Calu3 (cell line): ENCODE measurements at regions not wholly inside any gene's neighbourhood (a gene's known extent, or its start where the extent isn't known, plus 50 kb on each side); places are given as distances from the start of the nearest gene placed in this dataset.

Experiments
- BruUV-seq: library from RNA; stranded (reverse); fragments of 400-500 nt; replicated peaks from 2 replicates; lab custom pipeline; 2021; lab: Mats Ljungman, UMichigan
- CTCF ChIA-PET: fragments of 300-600 bp; sonication (Branson Sonifier 250); formaldehyde crosslinking; loops from one replicate; lab custom pipeline; 2022; ENCODE audit warnings: antibody characterized with exemption; lab: Charles Lee
- DNase-seq: peaks from one replicate; pipeline ENCODE4 v3.0.0; 2022
- H3K27ac Mint-ChIP-seq: one replicate; pipeline ENCODE4 v1.8.0; 2022; ENCODE audit warnings: mixed read lengths; ENCODE audit not compliant: unreplicated experiment
- H3K27me3 Mint-ChIP-seq: one replicate; pipeline ENCODE4 v1.8.0; 2022; ENCODE audit warnings: mixed read lengths; ENCODE audit not compliant: unreplicated experiment
- H3K36me3 Mint-ChIP-seq: one replicate; pipeline ENCODE4 v1.8.0; 2022; ENCODE audit warnings: mild to moderate bottlenecking, moderate library complexity, mixed read lengths; ENCODE audit not compliant: insufficient read depth, unreplicated experiment
- H3K4me1 Mint-ChIP-seq: one replicate; pipeline ENCODE4 v1.8.0; 2022; ENCODE audit warnings: mild to moderate bottlenecking, low read depth, mixed read lengths; ENCODE audit not compliant: unreplicated experiment
- H3K4me3 Mint-ChIP-seq: one replicate; pipeline ENCODE4 v1.8.0; 2022; ENCODE audit warnings: mild to moderate bottlenecking, low read depth, moderate library complexity, mixed read lengths; ENCODE audit not compliant: unreplicated experiment
- H3K9me3 Mint-ChIP-seq: one replicate; pipeline ENCODE4 v1.8.0; 2022; ENCODE audit warnings: low read depth, mixed read lengths; ENCODE audit not compliant: unreplicated experiment
- intact Hi-C: fragments of 100-400 bp; cut with micrococcal nuclease; formaldehyde crosslinking; loops from one replicate; pipeline ENCODE4 v1.10.0; 2022; ENCODE audit not compliant: unreplicated experiment
- TF ChIP-seq, protein P1 (sequence below): fragments of 200-600 bp; IDR thresholded peaks from one replicate; pipeline ENCODE4 v1.8.0; 2022; ENCODE audit warnings: antibody characterized with exemption; ENCODE audit not compliant: unreplicated experiment

DNA sequence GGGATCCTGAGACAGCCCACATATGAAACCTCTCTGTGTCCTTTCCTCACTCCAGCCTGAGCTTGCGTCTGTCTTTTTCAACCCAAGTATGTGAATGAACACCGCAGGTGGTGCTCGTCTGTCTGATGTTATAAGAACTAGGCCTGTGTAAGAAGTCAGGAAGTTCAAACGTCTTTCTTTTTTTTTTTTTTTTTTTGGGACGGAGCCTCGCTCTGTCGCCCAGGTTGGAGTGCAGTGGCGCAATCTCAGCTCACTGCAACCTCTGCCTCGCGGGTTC, 92.3 kb downstream of the ANKRD10 start:
- BruUV-seq: no TSS peak
- H3K9me3 Mint-ChIP-seq: peaks cover 2% of the 10 kb centered on the region
- CTCF ChIA-PET: no interaction called here
- no peaks in the 10 kb centered on the region for H3K4me1 Mint-ChIP-seq
- TF ChIP-seq, protein P1, sequence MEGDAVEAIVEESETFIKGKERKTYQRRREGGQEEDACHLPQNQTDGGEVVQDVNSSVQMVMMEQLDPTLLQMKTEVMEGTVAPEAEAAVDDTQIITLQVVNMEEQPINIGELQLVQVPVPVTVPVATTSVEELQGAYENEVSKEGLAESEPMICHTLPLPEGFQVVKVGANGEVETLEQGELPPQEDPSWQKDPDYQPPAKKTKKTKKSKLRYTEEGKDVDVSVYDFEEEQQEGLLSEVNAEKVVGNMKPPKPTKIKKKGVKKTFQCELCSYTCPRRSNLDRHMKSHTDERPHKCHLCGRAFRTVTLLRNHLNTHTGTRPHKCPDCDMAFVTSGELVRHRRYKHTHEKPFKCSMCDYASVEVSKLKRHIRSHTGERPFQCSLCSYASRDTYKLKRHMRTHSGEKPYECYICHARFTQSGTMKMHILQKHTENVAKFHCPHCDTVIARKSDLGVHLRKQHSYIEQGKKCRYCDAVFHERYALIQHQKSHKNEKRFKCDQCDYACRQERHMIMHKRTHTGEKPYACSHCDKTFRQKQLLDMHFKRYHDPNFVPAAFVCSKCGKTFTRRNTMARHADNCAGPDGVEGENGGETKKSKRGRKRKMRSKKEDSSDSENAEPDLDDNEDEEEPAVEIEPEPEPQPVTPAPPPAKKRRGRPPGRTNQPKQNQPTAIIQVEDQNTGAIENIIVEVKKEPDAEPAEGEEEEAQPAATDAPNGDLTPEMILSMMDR: no peak
- H3K27ac Mint-ChIP-seq: no peak overlapping the region
- no peak overlapping the region for H3K4me3 Mint-ChIP-seq
- H3K27me3 Mint-ChIP-seq: no peaks in the 10 kb centered on the region
- intact Hi-C loops: no loop called here
- no peaks in the 10 kb centered on the region for H3K36me3 Mint-ChIP-seq
- DNase-seq: no peak

DNA sequence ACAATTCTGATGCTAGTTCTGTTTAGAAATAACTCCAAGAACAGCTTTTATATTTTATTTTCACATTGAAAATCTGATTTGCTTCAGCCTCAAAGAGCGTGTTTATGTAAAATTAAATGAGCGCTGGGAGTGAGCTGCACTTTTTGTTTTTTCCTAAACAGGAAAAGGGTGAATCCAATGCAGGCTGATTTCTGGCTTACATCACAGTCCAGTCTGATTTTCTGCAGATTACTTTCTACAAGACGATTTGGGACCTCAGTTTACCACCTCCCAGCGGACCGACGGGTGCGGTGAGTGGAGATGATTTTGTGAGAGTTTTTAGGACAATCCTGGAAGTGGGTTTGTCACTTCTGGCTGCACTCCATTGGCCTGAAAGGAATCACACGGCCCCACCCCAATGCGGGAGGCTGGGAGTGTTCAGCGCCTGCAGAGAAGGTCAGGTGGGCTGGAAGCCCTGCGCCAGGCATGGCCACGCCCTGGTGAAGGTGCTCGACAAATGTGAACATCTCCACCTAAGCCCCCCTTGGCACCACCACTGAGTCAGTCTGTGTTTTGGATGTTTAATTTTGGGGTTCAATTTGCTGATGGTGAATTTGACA, 90.1 kb downstream of the ANKRD10 start:
- no peaks in the 10 kb centered on the region for H3K36me3 Mint-ChIP-seq
- peaks cover 2% of the 10 kb centered on the region for H3K9me3 Mint-ChIP-seq
- no peak for DNase-seq
- no peaks in the 10 kb centered on the region for H3K27me3 Mint-ChIP-seq
- no peaks in the 10 kb centered on the region for H3K4me1 Mint-ChIP-seq
- BruUV-seq: no TSS peak
- TF ChIP-seq, protein P1: no peak
- no peak overlapping the region for H3K4me3 Mint-ChIP-seq
- CTCF ChIA-PET: no interaction called here
- no peak overlapping the region for H3K27ac Mint-ChIP-seq
- intact Hi-C loops: no loop called here

DNA sequence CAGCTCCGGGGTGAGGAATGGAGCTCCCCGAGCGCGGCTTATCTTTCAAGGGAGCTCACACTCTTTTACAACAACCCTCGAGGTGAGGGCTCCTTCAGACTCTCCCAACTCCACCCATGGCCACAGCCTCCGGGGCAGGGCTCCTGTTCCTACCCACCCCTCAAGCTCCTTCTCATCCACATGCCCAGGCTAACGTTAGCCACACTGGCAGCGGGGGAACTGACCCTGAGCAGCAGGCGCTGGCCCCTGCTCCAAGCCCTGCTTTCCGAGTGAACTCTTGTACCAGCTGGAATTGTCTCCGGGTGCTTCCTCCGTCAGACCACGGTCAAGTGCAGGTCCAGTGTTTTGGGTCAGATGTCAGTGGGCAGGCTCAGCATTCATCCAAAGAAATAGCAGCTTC, 89.4 kb downstream of the ANKRD10 start:
- H3K27ac Mint-ChIP-seq: no peak overlapping the region
- CTCF ChIA-PET: no interaction called here
- DNase-seq: no peak

DNA sequence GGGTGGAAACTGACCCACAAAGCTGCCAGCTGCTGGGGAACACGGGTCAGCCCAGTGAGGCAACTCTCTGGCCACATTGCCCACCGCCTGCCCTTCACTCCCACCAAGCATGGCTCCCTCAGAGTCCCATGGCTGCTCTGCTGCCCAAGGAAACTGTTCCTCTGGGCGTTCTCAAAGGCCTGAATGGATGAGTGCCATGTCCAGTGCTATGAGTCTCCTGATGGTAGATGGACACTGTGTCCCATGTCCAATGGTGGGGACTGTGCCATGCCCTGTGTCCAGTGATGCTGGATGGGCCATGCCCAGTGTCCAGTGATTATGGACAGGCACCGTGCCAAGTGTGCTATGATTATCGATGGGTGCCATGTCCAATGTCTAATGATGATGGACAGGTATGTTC, 88.8 kb downstream of the ANKRD10 start:
- Mint-ChIP-seq H3K9me3 (peaks cover 2% of the 10 kb centered on the region), H3K4me1 (no peaks in the 10 kb centered on the region), H3K4me3 (no peak overlapping the region), H3K36me3 (no peaks in the 10 kb centered on the region), H3K27me3 (no peaks in the 10 kb centered on the region), H3K27ac (no peak overlapping the region)
- CTCF ChIA-PET: no interaction called here
- TF ChIP-seq, protein P1: no peak
- intact Hi-C loops: no loop called here
- no TSS peak for BruUV-seq
- DNase-seq: no peak

More for the DNA sequence above, 89.4 kb downstream of the ANKRD10 start:
- H3K4me3 Mint-ChIP-seq: no peak overlapping the region
- H3K36me3 Mint-ChIP-seq: no peaks in the 10 kb centered on the region
- intact Hi-C loops: no loop called here
- no TSS peak for BruUV-seq
- TF ChIP-seq, protein P1: no peak
- H3K27me3 Mint-ChIP-seq: no peaks in the 10 kb centered on the region
- no peaks in the 10 kb centered on the region for H3K4me1 Mint-ChIP-seq
- peaks cover 2% of the 10 kb centered on the region for H3K9me3 Mint-ChIP-seq
